ENCODE measurements at regions not wholly inside any gene's neighbourhood (a gene's known extent, or its start where the extent isn't known, plus 50 kb on each side); places are given as distances from the start of the nearest gene placed in this dataset.

GRCh38 chr1:59027177-59027576 lies 243.3 kb upstream of the JUN start:
- no peak for DNase-seq (ENCODE audit: low spot score)
- in situ Hi-C loops (cut with HindIII; ENCODE audit: low sequenced_read_pairs), result no loop called here

GRCh38 chr1:59028048-59028447 lies 244.2 kb upstream of the JUN start:
- in situ Hi-C loops (cut with HindIII; ENCODE audit: low sequenced_read_pairs), result no loop called here
- DNase-seq (ENCODE audit: low spot score), result no peak

GRCh38 chr1:59029411-59030167 lies 245.7 kb upstream of the JUN start:
- in situ Hi-C loops (cut with HindIII; ENCODE audit: low sequenced_read_pairs), result no loop called here
- DNase-seq (ENCODE audit: low spot score), result no peak

GRCh38 chr1:59032228-59032627 lies 248.4 kb upstream of the JUN start:
- DNase-seq (ENCODE audit: low spot score), result no peak
- in situ Hi-C loops (cut with HindIII; ENCODE audit: low sequenced_read_pairs), result no loop called here

- DNase-seq (ENCODE audit: low spot score), result no peak
- in situ Hi-C loops (cut with HindIII; ENCODE audit: low sequenced_read_pairs), result no loop called here
These were observed 249.9 kb upstream of the JUN start for GRCh38 chr1:59033761-59034160.

- no peak for DNase-seq (ENCODE audit: low spot score)
- in situ Hi-C loops (cut with HindIII; ENCODE audit: low sequenced_read_pairs), result no loop called here
These were observed 251.1 kb upstream of the JUN start for GRCh38 chr1:59034925-59035324.

GRCh38 chr1:59039551-59039950 lies 255.7 kb upstream of the JUN start:
- in situ Hi-C loops (cut with HindIII; ENCODE audit: low sequenced_read_pairs), result no loop called here
- DNase-seq (ENCODE audit: low spot score), result no peak

- no peak for DNase-seq (ENCODE audit: low spot score)
- in situ Hi-C loops (cut with HindIII; ENCODE audit: low sequenced_read_pairs), result no loop called here
These were observed 256.4 kb upstream of the FGGY start for GRCh38 chr1:59040486-59040885.

GRCh38 chr1:59041646-59042277 lies 255.1 kb upstream of the FGGY start:
- no peak for DNase-seq (ENCODE audit: low spot score)
- in situ Hi-C loops (cut with HindIII; ENCODE audit: low sequenced_read_pairs), result no loop called here

GRCh38 chr1:59043796-59044195 lies 253.1 kb upstream of the FGGY start:
- no peak for DNase-seq (ENCODE audit: low spot score)
- in situ Hi-C loops (cut with HindIII; ENCODE audit: low sequenced_read_pairs), result no loop called here

GRCh38 chr1:59044535-59045121 lies 252.3 kb upstream of the FGGY start:
- in situ Hi-C loops (cut with HindIII; ENCODE audit: low sequenced_read_pairs), result no loop called here
- no peak for DNase-seq (ENCODE audit: low spot score)

GRCh38 chr1:59045137-59045536 lies 251.8 kb upstream of the FGGY start:
- in situ Hi-C loops (cut with HindIII; ENCODE audit: low sequenced_read_pairs), result no loop called here
- DNase-seq (ENCODE audit: low spot score), result no peak

- DNase-seq (ENCODE audit: low spot score), result no peak
- in situ Hi-C loops (cut with HindIII; ENCODE audit: low sequenced_read_pairs), result no loop called here
These were observed 251.3 kb upstream of the FGGY start for GRCh38 chr1:59045636-59046035.

GRCh38 chr1:59046134-59046533 lies 250.8 kb upstream of the FGGY start:
- DNase-seq (ENCODE audit: low spot score), result no peak
- in situ Hi-C loops (cut with HindIII; ENCODE audit: low sequenced_read_pairs), result no loop called here

- no peak for DNase-seq (ENCODE audit: low spot score)
- in situ Hi-C loops (cut with HindIII; ENCODE audit: low sequenced_read_pairs), result no loop called here
These were observed 250.2 kb upstream of the FGGY start for GRCh38 chr1:59046730-59047157.

GRCh38 chr1:59051007-59051406 lies 245.9 kb upstream of the FGGY start:
- in situ Hi-C loops (cut with HindIII; ENCODE audit: low sequenced_read_pairs), result no loop called here
- no peak for DNase-seq (ENCODE audit: low spot score)

- no peak for DNase-seq (ENCODE audit: low spot score)
- in situ Hi-C loops (cut with HindIII; ENCODE audit: low sequenced_read_pairs), result no loop called here
These were observed 244.7 kb upstream of the FGGY start for GRCh38 chr1:59052166-59052590.

- no peak for DNase-seq (ENCODE audit: low spot score)
- in situ Hi-C loops (cut with HindIII; ENCODE audit: low sequenced_read_pairs), result no loop called here
These were observed 242.7 kb upstream of the FGGY start for GRCh38 chr1:59054172-59054571.

GRCh38 chr1:59055908-59056719 lies 240.8 kb upstream of the FGGY start:
- no peak for DNase-seq (ENCODE audit: low spot score)
- in situ Hi-C loops (cut with HindIII; ENCODE audit: low sequenced_read_pairs), result no loop called here

GRCh38 chr1:59057211-59057694 lies 239.6 kb upstream of the FGGY start:
- in situ Hi-C loops (cut with HindIII; ENCODE audit: low sequenced_read_pairs), result no loop called here
- no peak for DNase-seq (ENCODE audit: low spot score)

Measured in G401 (cell line).